EL (cell line): ENCODE measurements at regions not wholly inside any gene's neighbourhood (a gene's known extent, or its start where the extent isn't known, plus 50 kb on each side); places are given as distances from the start of the nearest gene placed in this dataset.
"Not testable (repeated sequence)": the region's sequence is repeated elsewhere in the genome, so short reads cannot be mapped to it uniquely, and the experiment has no call there.

ENCODE experiments used
- DNase-seq: peaks from one replicate; pipeline ENCODE4 v3.0.0-alpha.2; 2016

DNA sequence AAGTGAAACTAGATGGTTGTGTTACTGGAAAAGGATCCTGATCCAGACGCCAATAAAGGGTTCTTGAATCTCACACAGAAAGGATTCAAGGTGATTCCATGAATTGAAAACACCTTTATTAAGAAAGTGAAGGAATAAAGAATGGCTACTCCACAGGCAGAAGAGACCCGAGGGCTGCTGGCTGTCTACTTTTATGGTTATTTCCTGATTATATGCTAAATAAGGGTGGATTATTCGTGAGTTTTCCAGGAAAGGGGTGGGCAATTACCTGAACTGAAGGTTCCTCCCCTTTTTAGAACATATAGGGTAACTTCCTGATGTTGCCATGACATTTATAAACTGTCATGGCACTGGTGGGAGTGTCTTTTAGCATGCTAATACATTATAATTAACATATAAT lies 50.9 kb upstream of the WARS2 start:
- no peak for DNase-seq

DNA sequence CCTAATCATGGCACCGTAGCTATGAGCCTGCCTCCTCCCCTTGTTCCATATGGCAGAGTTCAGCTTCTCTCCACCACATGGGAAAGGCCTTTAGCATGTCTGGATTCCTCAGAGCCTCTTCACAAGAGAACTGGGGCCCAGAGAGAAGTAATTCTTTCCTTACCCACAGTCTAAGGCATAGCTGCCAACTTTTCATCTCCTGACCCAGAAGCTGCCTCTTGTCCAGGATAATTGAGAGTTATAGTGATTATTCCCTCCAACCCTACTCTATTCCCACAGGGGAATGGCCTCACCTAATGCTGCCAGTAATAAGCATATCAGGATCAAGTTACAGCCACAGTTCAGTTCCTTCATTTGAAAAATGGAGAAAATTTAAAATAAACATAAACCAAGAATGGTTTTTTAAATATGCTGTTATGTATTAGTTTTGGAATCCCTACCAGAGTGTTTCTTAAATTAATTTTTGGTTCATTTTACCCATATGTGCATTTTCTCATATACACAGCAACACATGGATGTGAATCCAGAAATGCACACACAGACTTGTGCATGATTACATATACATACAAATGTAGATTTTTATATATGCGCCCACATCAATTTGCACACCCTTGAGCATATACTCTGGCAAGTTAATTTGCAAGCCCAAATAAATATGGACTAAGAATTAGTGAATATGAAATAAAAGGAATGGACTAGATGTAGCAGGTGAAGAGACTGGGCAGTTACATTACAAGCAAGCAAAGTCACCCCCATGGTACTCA lies 63.9 kb upstream of the WARS2 start:
- DNase-seq: no peak

DNA sequence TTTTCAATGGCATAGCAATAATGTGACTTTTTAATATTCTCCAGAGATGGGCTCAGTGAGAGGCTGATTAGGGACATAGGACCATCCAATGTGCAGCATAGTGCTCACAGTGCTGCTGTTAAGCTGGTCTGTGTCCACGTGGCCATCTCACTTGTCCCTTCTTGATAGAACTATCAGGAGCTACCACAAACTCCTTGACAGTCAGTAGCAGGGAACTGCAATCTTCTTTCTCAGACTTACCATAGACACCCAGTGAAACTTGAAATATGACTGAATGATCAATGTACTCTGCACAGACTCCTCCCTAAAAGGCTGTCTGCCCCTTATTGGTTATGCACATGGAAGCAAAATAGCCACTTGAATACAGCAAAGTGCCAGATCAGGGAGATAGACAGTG lies 64.5 kb upstream of the WARS2 start:
- no peak for DNase-seq

DNA sequence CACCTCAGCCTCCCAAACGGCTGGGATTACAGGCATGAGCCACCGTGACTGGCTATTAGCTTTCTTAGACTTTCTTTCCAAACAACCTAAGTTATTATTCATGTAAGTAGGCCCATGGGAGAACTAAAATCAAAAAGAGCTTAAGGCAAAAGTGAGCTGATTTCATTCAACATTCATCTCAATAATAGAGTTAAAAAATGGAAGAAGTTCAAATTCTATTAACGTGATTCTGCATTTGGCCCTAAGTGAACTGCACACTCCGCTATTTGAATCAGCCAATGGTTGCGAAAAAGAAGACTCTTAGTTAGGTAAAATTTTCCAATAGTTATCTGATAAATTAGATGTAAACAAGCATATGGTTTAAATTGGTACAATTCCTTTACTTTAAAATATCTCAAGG lies 68.6 kb upstream of the WARS2 start:
- no peak for DNase-seq

DNA sequence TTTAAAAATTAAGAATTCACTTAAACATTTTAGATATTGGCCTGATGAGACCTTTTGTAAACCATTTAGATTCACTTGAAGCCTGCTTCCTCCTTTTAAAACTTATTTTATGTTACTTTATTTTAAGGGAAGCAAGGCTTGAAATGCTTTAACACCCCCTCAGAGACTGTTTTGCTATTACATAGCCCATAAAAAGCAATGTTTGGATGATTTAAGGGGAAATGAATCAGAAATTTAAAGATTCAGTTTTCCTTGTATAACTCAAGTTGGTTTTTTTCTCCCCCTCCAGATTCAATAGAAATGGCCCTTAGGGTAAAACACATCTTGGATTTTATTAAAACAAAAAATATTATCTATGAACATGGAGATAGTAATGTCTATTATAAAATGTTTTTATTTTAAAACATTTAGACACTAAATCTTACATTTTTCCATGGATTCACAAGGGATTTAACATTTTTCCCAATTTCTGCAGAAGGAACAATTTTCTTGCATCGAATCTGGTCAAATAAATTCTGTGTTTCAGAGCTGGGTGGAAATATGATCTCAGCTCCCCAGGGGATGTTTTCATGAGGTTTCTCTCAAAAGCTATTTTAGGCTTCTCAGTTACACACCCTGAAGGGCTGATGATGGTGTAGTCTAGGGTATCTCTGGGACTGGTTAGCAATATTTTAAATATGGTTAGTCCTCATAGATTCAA lies 69.3 kb upstream of the WARS2 start:
- DNase-seq: no peak

DNA sequence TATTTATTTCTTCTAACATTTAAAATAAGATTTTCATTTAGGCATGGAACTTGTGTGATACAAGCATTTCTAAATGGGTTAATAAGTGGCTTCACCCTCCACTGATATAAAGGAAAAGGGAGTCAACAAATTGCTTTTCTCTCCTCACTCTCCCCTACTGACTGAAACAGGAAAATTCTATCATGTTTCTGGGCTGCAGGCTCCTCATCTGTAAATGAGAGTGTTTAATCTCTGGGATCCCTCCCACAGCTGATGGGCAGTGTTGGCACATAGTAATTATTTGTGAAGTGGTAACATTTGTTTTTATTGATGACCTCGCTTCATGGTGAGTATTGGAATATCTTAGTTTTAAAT lies 69.8 kb upstream of the WARS2 start:
- no peak for DNase-seq

DNA sequence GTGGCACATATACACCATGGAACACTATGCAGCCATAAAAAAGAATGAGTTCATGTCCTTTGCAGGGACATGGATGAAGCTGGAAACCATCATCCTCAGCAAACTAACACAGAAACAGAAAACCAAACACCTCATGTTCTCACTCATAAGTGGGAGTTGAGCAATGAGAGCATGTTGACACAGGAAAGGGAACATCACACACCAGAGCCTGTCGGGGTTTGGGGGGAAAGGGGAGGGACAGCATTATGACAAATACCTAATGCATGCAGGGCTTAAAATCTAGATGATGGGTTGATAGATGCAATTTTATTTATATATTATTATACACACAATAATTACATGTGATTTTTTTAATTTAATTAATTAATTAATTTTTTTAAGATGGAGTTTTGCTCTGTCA lies 72.8 kb upstream of the WARS2 start:
- DNase-seq: not testable (repeated sequence)

DNA sequence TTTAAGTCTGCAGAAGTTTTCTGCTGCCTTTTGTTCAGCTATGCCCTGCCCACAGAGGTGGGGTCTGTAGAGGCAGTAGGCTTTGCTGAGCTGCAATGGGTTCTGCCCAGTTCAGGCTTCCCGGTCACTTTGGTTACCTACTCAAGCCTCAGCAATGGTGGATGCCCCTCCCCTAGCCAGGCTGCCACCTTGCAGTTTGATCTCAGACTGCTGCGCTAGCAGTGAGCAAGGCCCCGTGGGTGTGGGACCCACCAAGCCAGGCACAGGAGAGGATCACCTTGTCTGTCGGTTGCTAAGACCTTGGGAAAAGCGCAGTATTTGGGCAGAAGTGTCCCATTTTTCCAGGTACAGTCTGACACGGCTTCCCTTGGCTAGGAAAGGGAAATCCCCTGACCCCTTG lies 74.5 kb upstream of the WARS2 start:
- DNase-seq: not testable (repeated sequence)

DNA sequence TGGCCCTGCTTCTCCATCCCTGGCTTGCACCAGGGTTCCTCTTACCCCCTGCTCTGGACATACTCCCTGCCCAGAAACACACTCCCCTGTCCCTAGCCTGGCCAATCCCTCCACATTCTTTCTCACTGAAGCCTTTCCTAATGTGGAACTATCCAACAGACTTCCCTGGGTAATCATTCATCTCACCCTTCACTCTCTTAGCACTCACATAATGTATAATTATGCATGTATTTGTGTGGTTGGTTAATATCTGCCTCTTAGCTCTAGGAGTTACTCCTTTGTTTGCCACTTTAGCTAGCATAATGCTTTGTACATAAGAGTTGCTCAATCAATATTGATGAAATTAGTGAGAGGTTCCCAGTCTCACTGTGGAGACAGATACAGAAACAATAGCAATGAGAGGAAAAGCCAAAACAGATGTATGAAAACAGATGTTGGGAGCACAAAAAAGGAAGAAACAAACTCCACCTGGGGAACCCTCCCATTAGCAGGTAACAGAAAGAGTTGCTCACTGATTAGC lies 76.9 kb upstream of the WARS2 start:
- DNase-seq: no peak

DNA sequence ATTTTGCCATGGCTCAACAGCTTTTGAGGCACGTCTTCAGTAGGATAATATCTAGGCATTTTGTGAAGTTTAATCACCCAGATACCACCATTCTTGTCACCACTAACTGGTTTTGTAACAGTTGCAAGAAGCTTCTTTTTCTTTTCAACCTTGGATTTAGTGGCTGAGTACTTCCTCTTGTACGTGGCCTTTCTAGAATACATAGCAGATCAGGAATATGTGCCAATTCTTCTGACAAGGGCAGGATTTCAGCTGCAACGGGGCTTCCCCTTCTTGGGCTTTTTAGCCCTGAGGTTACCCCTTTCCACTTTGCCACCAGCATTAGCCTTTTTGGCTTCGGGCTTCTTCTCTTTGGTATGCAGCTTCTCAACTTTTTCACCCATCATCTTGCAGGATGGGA lies 79.3 kb upstream of the WARS2 start:
- no peak for DNase-seq

DNA sequence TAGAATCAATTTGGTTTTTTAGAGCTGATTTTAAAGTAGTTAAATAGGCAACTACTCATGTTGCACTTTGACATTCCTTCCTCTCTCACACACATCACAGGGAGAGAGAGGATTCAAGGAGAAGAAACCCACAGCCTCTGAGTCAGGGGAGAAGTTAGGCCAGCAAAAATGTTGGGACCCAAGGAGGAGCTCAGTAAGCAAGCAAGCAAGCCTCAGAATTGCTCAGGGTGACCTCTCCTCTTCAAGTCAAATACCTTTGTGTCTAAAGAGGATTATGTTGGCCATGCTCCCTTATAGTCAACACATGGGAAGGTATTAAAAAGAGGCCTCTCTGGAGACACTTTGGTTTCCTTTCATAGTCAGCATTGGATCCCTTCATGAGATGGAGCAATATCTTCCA lies 80.5 kb upstream of the WARS2 start:
- DNase-seq: peak; percentile 46

DNA sequence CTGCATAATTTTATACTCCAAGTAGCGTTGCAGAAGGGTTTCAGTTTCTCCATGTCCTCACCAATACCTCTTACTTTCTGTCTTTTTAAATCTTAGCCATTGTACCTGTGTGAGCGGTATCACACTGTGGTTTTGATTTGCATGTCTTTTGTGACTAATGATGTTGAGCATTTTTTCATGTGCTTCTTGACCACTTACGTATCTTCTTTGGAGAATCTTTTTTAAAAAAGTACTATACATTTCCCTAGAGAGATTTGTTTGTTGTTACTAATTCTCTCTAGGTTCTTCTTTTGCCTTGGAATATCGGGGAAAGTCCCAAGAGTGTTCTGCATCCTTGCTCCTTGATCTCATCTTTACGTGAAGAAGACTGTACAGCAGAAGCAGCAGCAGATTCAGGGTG lies 81.8 kb upstream of the WARS2 start:
- DNase-seq: no peak

DNA sequence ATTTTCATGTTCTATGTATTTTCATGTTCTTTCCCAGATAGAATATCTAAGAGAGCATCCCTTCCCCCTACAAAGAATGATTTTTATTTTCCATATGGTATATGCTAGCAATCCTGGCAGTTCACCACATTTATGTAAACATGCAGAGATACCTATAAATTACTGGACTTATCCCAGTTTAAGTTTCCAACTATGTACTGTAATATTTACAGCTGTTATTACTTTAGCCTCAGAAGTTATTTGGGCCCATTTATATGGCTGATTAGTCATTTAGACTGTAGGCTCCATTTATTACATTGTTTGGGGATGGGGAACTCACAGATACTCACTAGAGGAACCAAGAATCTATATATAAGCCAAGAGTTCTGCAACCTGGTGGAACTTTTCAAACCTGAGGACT lies 84.8 kb upstream of the WARS2 start:
- no peak for DNase-seq

DNA sequence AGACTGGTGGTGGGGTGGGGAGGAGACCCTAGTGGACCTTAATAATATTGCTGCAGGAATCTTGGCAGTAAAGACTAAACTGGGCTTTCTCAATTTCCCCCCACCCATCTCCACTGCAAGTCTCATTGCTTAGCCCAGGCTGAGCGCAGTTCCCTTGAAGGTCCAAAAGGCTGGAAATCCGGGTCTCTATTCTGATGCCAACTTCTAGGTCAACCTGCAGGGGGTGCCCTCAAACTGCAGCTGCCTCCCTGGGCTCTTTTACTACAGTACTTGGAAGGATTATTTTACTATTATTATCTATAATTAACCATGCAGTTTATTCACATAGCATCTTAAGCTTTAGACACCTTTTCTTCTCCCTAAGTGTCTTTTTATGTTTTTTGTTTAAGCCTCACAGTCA lies 85.4 kb upstream of the WARS2 start:
- no peak for DNase-seq

DNA sequence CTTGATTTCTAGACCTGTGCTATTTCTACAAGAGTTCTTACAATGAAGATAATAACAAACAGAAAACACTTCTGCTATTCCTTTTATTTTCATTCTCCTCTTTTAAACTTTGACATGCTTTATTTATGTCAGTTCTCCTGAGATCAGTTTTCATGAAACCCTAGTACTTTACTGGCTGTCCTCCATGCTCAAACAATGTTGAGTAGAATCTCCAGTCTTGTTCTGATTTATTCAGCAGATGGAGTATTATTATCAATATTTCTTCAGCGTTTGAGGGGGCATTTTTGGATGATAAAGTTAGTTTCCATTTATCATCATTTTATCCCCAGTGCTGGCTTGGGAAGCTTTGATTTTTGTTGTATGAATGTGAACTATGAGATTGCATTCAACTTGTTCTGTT lies 85.9 kb upstream of the WARS2 start:
- no peak for DNase-seq

DNA sequence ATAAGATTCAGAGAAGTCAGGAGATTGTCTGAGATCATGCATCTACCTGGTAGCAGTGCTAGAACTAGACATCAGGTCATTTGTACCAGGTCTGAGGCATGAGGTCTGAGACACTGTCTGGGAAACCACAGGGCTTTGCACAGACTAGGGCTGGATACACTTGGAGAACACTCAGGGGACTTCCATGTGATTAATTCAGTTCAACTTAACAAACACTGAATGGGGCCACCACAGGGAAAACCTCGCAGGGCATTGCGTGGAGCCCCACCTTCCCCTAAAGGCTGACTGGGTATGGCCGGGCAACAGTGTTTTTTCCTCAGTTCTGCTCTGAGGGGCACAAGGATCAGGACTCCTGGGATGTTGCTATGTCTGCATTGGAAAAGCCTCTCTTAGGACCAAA lies 86.5 kb upstream of the WARS2 start:
- no peak for DNase-seq

DNA sequence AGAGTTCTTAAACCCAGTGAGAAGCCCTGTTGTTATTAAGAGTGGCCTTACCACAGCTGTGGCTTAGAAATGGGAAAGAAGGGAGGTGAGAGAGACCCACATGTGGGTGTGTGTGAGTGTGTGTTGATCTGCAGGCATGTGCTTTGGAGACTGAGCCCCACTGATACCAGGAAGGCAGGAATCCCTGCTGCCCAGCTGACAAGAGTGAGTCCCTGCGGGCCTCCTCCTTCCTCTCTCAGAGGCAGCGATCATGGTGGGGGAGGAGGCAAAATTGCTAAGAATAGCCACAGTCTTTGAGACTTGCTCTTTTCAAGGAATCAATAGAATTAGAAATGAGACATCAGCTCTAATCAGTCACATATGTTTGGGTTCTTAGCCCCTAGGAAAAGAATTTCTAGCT lies 87.0 kb upstream of the WARS2 start:
- no peak for DNase-seq

DNA sequence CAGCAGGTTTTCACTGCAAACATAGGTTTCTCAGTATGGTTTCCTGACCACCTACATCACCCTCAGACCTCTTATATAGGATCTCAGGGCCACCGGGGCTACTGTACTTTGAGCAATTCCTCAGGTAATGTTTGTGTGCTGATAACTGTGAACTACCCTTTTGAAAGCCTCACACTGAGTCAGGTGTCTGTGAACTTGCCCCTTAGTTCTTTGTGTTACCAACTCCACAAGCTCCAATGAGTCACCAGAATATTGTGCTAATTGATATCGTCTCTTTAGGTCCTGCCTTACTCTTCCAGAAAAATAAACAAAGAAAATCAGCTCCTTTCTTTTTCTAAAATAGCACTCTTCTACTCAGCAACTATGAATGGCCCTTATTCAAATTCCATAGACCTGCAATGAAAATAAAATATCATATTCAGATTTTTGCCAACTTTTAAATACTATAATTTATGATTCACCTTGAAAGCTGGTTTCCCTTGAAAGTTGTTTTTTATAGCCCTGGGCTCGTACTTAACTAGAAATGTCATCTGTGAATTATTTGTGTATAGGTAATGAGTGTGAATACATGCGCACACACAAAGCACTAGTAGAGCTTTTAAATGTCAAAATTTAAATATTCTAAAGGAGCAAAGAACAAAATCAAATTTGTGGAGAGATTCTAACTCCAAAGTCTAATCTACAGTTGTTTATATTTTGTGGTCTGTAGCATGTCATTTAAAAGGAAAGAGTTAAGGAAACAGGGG lies 88.1 kb upstream of the WARS2 start:
- no peak for DNase-seq

DNA sequence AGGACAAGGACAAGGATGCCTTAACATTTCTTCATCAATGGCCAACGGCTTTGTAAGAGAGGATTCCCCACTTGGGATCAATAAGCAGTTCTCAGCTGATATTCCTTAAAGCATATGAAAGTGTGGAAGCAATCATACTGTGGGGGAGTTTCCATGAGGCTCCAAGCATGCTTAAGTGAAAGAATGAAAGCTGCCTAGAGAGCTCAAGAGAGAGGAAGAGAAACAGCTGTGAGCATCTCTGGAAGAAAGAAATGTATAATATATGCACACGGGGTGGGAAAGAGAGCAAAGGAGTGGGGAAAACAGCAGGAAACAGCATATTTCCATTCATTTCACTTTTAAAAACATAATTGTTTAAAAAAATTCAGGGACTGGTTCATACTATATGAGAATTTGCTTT lies 94.7 kb upstream of the WARS2 start:
- DNase-seq: no peak

DNA sequence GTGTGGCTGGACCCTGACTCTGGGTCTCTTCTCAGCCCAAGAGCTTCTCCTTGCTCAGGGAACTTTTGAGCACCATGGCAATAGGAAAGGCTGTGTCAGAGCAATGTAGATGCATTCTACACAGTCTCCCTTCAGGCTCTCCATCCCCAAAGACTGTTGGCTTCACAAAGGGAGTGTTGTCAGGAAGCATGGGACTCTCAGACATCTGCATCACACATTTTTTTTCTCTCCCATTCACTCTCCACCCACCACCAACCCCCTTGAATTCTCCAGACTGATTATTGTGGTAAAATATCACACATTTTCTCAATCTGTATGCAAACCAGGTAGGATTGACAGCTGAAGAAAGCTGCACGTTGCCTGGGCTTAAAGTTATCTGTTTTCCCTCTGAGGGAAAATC lies 105.4 kb upstream of the WARS2 start:
- DNase-seq: no peak

DNA sequence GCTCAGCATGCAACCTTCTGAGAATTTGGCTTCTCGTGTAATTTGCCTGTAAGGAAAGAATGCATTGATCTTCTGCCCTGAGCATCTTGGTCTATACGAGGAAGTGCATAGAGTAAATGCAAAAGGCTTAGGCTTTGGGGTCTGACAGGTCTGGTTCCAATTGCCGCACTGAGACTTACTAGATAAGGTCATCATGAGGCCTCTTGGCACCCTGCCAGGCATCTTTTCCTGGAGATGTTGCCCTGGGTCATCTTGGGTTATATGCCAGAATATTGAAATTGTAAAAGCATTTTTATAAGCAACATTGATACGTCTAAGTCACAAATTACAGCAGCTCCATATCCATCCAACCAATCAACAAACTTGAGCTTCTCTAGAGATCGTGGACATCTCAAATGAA lies 108.8 kb upstream of the WARS2 start:
- no peak for DNase-seq

DNA sequence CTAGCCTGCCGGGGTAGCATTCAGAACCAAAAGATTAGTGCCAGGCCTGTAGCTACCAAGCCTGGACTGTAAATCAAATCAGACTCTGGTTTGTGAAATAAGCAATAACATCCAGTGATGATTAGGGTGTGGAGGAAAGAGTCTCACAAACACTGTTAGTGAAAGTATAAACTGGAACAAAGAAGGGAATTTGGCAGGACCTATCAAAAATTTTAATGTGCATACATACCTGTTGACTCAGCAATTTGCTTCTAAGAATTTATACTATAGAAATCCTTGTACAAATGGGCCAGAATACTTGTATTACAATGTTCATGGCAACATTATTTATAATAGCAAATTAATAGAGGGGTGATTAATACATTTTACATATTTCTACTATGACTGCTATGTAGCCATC lies 109.8 kb upstream of the WARS2 start:
- no peak for DNase-seq

DNA sequence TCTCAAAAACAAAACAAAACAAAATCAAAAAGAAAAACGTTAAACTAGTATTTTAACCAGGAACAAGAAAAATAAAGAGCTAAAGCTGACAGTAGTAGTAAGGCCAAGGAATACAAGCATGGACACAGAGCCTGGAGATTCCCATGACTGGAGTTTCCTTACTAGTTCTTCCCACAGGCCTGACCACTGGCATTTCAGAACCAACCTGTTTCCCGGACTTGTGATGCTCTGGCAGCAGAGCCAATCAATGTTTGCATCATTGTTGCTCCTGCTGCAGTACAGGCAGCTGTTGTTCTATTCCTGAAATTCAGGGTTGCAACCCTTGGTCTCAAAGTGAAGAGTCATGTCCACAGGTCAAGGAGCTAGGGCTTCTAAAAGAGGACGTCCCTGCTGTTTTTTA lies 111.3 kb upstream of the WARS2 start:
- DNase-seq: no peak

DNA sequence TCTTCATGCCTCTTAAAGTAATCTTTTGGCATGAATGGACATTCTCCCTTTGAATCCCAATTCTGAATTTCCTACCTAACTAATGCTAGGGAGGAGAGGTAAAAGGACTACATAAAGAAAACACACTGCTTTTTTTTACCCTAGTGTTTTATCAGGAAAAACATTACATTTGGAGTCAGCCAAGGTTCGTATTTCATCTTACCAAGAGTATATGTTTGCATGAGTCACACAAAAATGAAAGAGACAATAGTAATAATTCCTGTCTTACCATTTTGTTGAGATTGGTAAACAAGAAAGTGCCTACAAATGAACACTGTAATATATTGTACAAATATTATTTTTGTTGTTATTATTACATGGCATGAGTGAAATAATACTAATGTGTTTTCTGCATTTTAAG lies 112.9 kb upstream of the WARS2 start:
- no peak for DNase-seq
